NB4 (cell line): ENCODE measurements at regions not wholly inside any gene's neighbourhood (a gene's known extent, or its start where the extent isn't known, plus 50 kb on each side); places are given as distances from the start of the nearest gene placed in this dataset.

ENCODE experiments used
- DNase-seq: peaks from one replicate; pipeline ENCODE4 v3.0.0; 2010; ENCODE audit warnings: low read depth
- H3K4me3 ChIP-seq: one replicate; pipeline ENCODE4 v1.5.1; 2011; ENCODE audit warnings: mild to moderate bottlenecking, low read depth, low read length, moderate library complexity
- MYC ChIP-seq: IDR thresholded peaks from 2 replicates; pipeline ENCODE4 v1.6.1; 2011; ENCODE audit warnings: low read depth, low read length
- POLR2A ChIP-seq: IDR thresholded peaks from 2 replicates; pipeline ENCODE4 v1.6.1; 2011; ENCODE audit warnings: mild to moderate bottlenecking; ENCODE audit not compliant: insufficient read length; ENCODE audit errors: extremely low read depth
- TF ChIP-seq, protein P1 (sequence below): IDR thresholded peaks from 2 replicates; pipeline ENCODE4 v1.6.1; 2011; ENCODE audit warnings: low read depth, low read length
- TF ChIP-seq, protein P2 (sequence below): IDR thresholded peaks from one replicate; pipeline ENCODE4 v1.5.1; 2012; ENCODE audit warnings: low read depth, low read length

- TF ChIP-seq MYC, result no peak
- TF ChIP-seq, protein P1, sequence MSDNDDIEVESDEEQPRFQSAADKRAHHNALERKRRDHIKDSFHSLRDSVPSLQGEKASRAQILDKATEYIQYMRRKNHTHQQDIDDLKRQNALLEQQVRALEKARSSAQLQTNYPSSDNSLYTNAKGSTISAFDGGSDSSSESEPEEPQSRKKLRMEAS, result no peak
- no peak for TF ChIP-seq POLR2A
- TF ChIP-seq, protein P2, sequence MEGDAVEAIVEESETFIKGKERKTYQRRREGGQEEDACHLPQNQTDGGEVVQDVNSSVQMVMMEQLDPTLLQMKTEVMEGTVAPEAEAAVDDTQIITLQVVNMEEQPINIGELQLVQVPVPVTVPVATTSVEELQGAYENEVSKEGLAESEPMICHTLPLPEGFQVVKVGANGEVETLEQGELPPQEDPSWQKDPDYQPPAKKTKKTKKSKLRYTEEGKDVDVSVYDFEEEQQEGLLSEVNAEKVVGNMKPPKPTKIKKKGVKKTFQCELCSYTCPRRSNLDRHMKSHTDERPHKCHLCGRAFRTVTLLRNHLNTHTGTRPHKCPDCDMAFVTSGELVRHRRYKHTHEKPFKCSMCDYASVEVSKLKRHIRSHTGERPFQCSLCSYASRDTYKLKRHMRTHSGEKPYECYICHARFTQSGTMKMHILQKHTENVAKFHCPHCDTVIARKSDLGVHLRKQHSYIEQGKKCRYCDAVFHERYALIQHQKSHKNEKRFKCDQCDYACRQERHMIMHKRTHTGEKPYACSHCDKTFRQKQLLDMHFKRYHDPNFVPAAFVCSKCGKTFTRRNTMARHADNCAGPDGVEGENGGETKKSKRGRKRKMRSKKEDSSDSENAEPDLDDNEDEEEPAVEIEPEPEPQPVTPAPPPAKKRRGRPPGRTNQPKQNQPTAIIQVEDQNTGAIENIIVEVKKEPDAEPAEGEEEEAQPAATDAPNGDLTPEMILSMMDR, result no peak
Measured at GRCh38 chr1:115547696-115548095, 94.1 kb upstream of the VANGL1 start.

GRCh38 chr1:115546846-115547245, 94.9 kb upstream of the VANGL1 start:
- H3K4me3 ChIP-seq, result no peak overlapping the region
- TF ChIP-seq POLR2A (no peak), MYC (no peak)
- TF ChIP-seq, protein P2, result no peak
- TF ChIP-seq, protein P1, result no peak
- no peak for DNase-seq

More at GRCh38 chr1:115547696-115548095, 94.1 kb upstream of the VANGL1 start:
- no peak for DNase-seq
- no peak overlapping the region for H3K4me3 ChIP-seq

DNA sequence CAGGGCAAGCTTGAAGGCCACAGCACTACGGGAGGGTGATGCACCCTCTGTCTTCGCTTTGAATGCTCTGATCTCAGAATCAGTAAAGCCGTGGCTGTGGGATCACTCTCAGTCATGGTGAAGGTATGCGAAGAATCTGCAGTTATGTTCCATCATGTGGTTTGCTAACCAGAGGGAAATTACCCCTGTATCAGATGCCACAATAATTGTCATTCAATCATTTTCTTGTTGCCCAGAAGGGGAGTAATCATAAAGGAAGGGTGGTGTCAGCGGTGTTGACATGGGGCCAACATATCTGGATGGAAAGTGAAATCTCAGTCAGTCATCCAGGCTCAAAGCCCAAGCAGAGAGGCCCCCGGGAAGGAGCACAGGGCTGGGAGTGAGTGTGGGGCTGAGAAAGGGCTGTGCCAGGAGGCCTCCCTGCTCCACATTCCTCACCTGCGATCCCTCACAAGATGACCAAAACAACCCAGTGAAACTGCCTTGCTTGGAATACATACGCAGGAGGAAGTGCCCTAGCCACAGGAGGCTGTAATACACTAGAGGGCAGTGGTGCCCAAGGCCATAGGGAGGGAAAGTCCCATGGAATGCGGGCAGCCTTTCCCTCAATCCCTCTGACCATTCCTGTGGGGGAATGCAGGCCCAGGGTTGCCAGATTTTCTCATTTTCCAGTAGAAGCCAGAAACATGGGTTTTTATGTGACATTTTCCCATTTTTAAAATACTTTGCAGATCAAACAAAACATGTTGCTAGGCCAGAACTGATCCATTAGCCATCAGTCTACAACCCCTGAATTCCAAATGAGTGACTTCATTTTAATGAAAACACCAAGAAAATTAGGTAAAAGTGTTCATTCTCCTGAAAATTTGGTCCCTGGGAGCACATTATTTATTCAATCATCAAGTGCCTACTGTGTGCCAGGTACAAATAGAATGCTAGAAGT, 95.7 kb upstream of the VANGL1 start:
- no peak overlapping the region for H3K4me3 ChIP-seq
- peak; percentile 14 for DNase-seq
- TF ChIP-seq, protein P2, result peak; percentile 51
- no peak for TF ChIP-seq MYC
- TF ChIP-seq POLR2A, result no peak

GRCh38 chr1:115545096-115545720, 96.6 kb upstream of the VANGL1 start:
- no peak for DNase-seq
- TF ChIP-seq, protein P2, result no peak
- TF ChIP-seq, protein P1, result no peak
- no peak overlapping the region for H3K4me3 ChIP-seq

GRCh38 chr1:115544131-115544530, 97.6 kb upstream of the VANGL1 start:
- no peak for DNase-seq
- no peak overlapping the region for H3K4me3 ChIP-seq
- TF ChIP-seq, protein P1, result no peak
- TF ChIP-seq, protein P2, result no peak
- TF ChIP-seq POLR2A, result no peak
- TF ChIP-seq MYC, result no peak
